Mesenchymal stem cell (in vitro differentiated cells and primary cell): ENCODE measurements at regions not wholly inside any gene's neighbourhood (a gene's known extent, or its start where the extent isn't known, plus 50 kb on each side); places are given as distances from the start of the nearest gene placed in this dataset.

Source experiments
- DNase-seq: peaks from one replicate; pipeline ENCODE4 v3.0.0-alpha.2; 2013
- H2AFZ ChIP-seq: one replicate; pipeline ENCODE4 v1.6.1; 2013; ENCODE audit warnings: low read depth, mild to moderate bottlenecking, control low read depth, inconsistent platforms, low read length, moderate library complexity
- H2AK5ac ChIP-seq: 2 replicates; pipeline ENCODE4 v1.6.1; 2013; ENCODE audit warnings: low read length, moderate library complexity, mild to moderate bottlenecking, inconsistent platforms; ENCODE audit not compliant: severe bottlenecking
- H2BK120ac ChIP-seq: one replicate; pipeline ENCODE4 v1.6.1; 2013; ENCODE audit warnings: low read depth, mild to moderate bottlenecking, inconsistent platforms, low read length, moderate library complexity
- H2BK12ac ChIP-seq, 2 experiments: one replicate each; pipeline ENCODE4 v1.6.1; 2013; ENCODE audit warnings: inconsistent platforms in 2 of 2, low read length in 2 of 2, mild to moderate bottlenecking in 2 of 2, moderate library complexity in 2 of 2, control low read depth in 1 of 2
- H2BK15ac ChIP-seq: one replicate; pipeline ENCODE4 v1.6.1; 2013; ENCODE audit warnings: mild to moderate bottlenecking, low read depth, inconsistent platforms; ENCODE audit not compliant: poor library complexity, severe bottlenecking
- H2BK5ac ChIP-seq: 2 replicates; pipeline ENCODE4 v1.6.1; 2013; ENCODE audit warnings: low read depth, mild to moderate bottlenecking, low read length, control low read depth, inconsistent platforms; ENCODE audit not compliant: poor library complexity, severe bottlenecking
- H3K14ac ChIP-seq, 2 experiments: one replicate each; pipeline ENCODE4 v1.6.1; 2013; ENCODE audit warnings: inconsistent platforms in 2 of 2, low read length in 2 of 2, control low read depth in 1 of 2, mild to moderate bottlenecking in 1 of 2, moderate library complexity in 1 of 2
- H3K18ac ChIP-seq, 2 experiments: one replicate each; pipeline ENCODE4 v1.6.1; 2013; ENCODE audit warnings: inconsistent platforms in 2 of 2, low read length in 2 of 2, control low read depth in 1 of 2, low read depth in 1 of 2, mild to moderate bottlenecking in 1 of 2
- H3K23ac ChIP-seq, 2 experiments: one replicate each; pipeline ENCODE4 v1.6.1; 2013; ENCODE audit warnings: inconsistent platforms in 2 of 2, low read length in 2 of 2, mild to moderate bottlenecking in 2 of 2, moderate library complexity in 2 of 2, control low read depth in 1 of 2
- H3K27ac ChIP-seq: 2 replicates; pipeline ENCODE4 v1.5.1; 2013; ENCODE audit warnings: mild to moderate bottlenecking, moderate library complexity, low read length, control low read depth, inconsistent platforms; ENCODE audit not compliant: poor library complexity, severe bottlenecking
- H3K27me3 ChIP-seq, 2 experiments: 2 replicates each; pipeline versions ENCODE4 v1.6.1 to v1.7.0; 2013; ENCODE audit warnings: low read length in 2 of 2, mild to moderate bottlenecking in 2 of 2, moderate library complexity in 2 of 2, control low read depth in 1 of 2, inconsistent platforms in 1 of 2; ENCODE audit not compliant: control insufficient read depth in 1 of 2, insufficient read depth in 1 of 2
- H3K36me3 ChIP-seq, 2 experiments: 2 replicates each; pipeline versions ENCODE4 v1.6.1 to v1.7.0; 2013; ENCODE audit warnings: low read length in 2 of 2, control low read depth in 1 of 2, inconsistent platforms in 1 of 2, low read depth in 1 of 2, mild to moderate bottlenecking in 1 of 2; ENCODE audit not compliant: insufficient read depth in 2 of 2, control insufficient read depth in 1 of 2
- H3K4ac ChIP-seq, 2 experiments: one replicate each; pipeline ENCODE4 v1.6.1; 2013; ENCODE audit warnings: inconsistent platforms in 2 of 2, low read length in 2 of 2, mild to moderate bottlenecking in 2 of 2, moderate library complexity in 2 of 2, control low read depth in 1 of 2, low read depth in 1 of 2
- H3K4me1 ChIP-seq: 2 replicates; pipeline ENCODE4 v1.6.1; 2013; ENCODE audit warnings: low read depth, low read length, control low read depth; ENCODE audit not compliant: control insufficient read depth, insufficient read depth
- H3K4me2 ChIP-seq: 2 replicates; pipeline ENCODE4 v1.6.1; 2013; ENCODE audit warnings: low read length, mild to moderate bottlenecking, inconsistent platforms; ENCODE audit not compliant: poor library complexity, severe bottlenecking
- H3K4me3 ChIP-seq, 2 experiments: 2 replicates each; pipeline versions ENCODE4 v1.5.1 to v1.7.0; 2013; ENCODE audit warnings: low read length in 2 of 2, mild to moderate bottlenecking in 2 of 2, control low read depth in 1 of 2, low read depth in 1 of 2; ENCODE audit not compliant: insufficient read depth in 1 of 2
- H3K79me1 ChIP-seq: replicated peaks from 2 replicates; pipeline ENCODE4 v1.6.1; 2013; ENCODE audit warnings: mild to moderate bottlenecking, control low read depth, low read length, inconsistent platforms; ENCODE audit not compliant: poor library complexity, severe bottlenecking
- H3K9ac ChIP-seq: 2 replicates; pipeline ENCODE4 v1.7.0; 2013; ENCODE audit warnings: mild to moderate bottlenecking, low read length, moderate library complexity
- H3K9me3 ChIP-seq: 2 replicates; pipeline ENCODE4 v1.7.0; 2013; ENCODE audit warnings: mild to moderate bottlenecking, low read length; ENCODE audit not compliant: control insufficient read depth
- H4K8ac ChIP-seq: one replicate; pipeline ENCODE4 v1.6.1; 2013; ENCODE audit warnings: inconsistent platforms, mild to moderate bottlenecking, low read length, moderate library complexity
- H4K91ac ChIP-seq: one replicate; pipeline ENCODE4 v1.6.1; 2013; ENCODE audit warnings: mild to moderate bottlenecking, low read length, inconsistent platforms
- WGBS: methylation state at CpG from one replicate; pipeline ENCODE4 v1.1.7; 2013; ENCODE audit warnings: mixed read lengths; 5-methylcytosine and 5-hydroxymethylcytosine counted together

DNA sequence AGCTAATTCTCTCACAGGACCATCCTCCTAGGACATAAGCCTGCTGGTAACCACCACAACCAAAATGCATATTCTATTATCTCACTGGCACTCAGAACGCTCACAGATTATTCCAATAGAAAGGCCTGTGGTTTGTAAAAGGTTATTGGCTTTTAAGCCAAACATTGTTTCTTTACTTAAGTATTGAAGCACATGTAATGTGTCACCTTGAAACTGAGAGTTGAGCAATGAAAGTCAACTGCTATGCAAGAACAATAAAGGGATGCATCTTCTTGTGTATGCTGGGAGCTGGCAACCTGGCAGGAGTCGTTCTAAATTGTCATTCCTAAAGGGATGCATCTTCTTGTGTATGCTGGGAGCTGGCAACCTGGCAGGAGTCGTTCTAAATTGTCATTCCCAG is 298.6 kb upstream of the DNAJC19 start:
- H2BK12ac ChIP-seq: no peak overlapping the region
- H3K23ac ChIP-seq: no peak overlapping the region
- H3K79me1 ChIP-seq: no peaks in the 10 kb centered on the region
- H2AK5ac ChIP-seq: no peak overlapping the region
- H3K4me2 ChIP-seq: no peak overlapping the region
- no peak overlapping the region for H3K27ac ChIP-seq
- no peak for DNase-seq
- H4K8ac ChIP-seq: no peak overlapping the region
- H2BK120ac ChIP-seq: no peak overlapping the region
- H2BK5ac ChIP-seq: no peak overlapping the region
- H3K9me3 ChIP-seq: no peaks in the 10 kb centered on the region
- H3K4me3 ChIP-seq: no peak overlapping the region
- no peak overlapping the region for H3K4ac ChIP-seq
- WGBS: no CpG with 5 or more reads among the region's 3 CpGs
- H2BK15ac ChIP-seq: no peak overlapping the region
- H3K27me3 ChIP-seq: no peaks in the 10 kb centered on the region
- no peaks in the 10 kb centered on the region for H3K4me1 ChIP-seq
- no peak overlapping the region for H3K18ac ChIP-seq
- H3K36me3 ChIP-seq: no peaks in the 10 kb centered on the region
- no peak overlapping the region for H3K9ac ChIP-seq
- no peak overlapping the region for H2AFZ ChIP-seq
- H3K14ac ChIP-seq: no peak overlapping the region
- H4K91ac ChIP-seq: no peak overlapping the region

GRCh38 chr3:181279239-181279565 is 289.7 kb upstream of the DNAJC19 start:
- Histone ChIP-seq H3K14ac (no peak overlapping the region), H2BK15ac (no peak overlapping the region), H3K4ac (no peak overlapping the region), H3K79me1 (no peaks in the 10 kb centered on the region), H3K23ac (no peak overlapping the region), H3K36me3 (no peaks in the 10 kb centered on the region), H4K8ac (no peak overlapping the region), H2BK12ac (no peak overlapping the region), H2BK5ac (no peak overlapping the region), H3K4me1 (no peaks in the 10 kb centered on the region), H2BK120ac (no peak overlapping the region), H2AFZ (no peak overlapping the region), H3K27me3 (peaks cover 0 to 4% of the 10 kb centered on the region in 2 experiments), H3K27ac (no peak overlapping the region), H3K9me3 (no peaks in the 10 kb centered on the region), H3K4me3 (no peak overlapping the region), H3K9ac (no peak overlapping the region), H4K91ac (no peak overlapping the region), H2AK5ac (no peak overlapping the region), H3K18ac (no peak overlapping the region), H3K4me2 (no peak overlapping the region)
- WGBS: no CpG with 5 or more reads among the region's 2 CpGs
- no peak for DNase-seq

- H3K18ac ChIP-seq: no peak overlapping the region
- H2BK5ac ChIP-seq: no peak overlapping the region
- no peak overlapping the region for H3K4me2 ChIP-seq
- peaks cover 0 to 4% of the 10 kb centered on the region in 2 experiments for H3K27me3 ChIP-seq
- H3K79me1 ChIP-seq: no peaks in the 10 kb centered on the region
- H4K91ac ChIP-seq: no peak overlapping the region
- H3K36me3 ChIP-seq: no peaks in the 10 kb centered on the region
- H3K14ac ChIP-seq: no peak overlapping the region
- no peak overlapping the region for H2BK120ac ChIP-seq
- H2AFZ ChIP-seq: no peak overlapping the region
- H2BK15ac ChIP-seq: no peak overlapping the region
- H4K8ac ChIP-seq: no peak overlapping the region
- H2AK5ac ChIP-seq: no peak overlapping the region
- no peak overlapping the region for H3K4ac ChIP-seq
- no peak overlapping the region for H3K27ac ChIP-seq
- no peak overlapping the region for H3K9ac ChIP-seq
- no peaks in the 10 kb centered on the region for H3K4me1 ChIP-seq
- H2BK12ac ChIP-seq: no peak overlapping the region
- no peak overlapping the region for H3K23ac ChIP-seq
- no peak overlapping the region for H3K4me3 ChIP-seq
- WGBS: no CpG with 5 or more reads among the region's 5 CpGs
- DNase-seq: no peak
- H3K9me3 ChIP-seq: no peaks in the 10 kb centered on the region
Measured at GRCh38 chr3:181278468-181279238, 289.1 kb upstream of the DNAJC19 start.

DNA sequence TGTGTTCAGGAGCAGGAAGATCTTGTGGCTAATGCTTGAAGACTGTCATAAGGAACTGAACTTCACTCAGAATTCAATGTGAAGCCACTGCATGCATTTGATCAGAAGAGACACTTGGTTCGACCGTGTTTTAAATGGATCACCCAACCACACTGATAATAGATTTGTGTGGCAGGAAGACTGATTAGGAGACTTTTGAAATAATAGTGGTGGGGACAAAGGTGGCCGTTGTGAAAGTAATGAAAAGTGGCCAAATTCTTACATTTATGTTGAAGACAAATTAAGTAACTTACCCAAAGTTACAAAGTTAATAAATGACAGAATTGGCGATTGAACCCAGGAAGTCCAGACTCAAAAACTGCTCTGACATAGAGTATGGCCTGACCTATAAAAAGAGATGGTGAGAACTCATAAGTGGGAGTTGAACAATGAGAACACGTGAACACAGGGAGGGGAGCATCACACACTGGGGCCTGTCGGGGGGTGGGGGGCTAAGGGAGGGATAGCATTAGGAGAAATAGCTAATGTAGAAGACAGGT is 286.9 kb upstream of the DNAJC19 start:
- Histone ChIP-seq H3K14ac (no peak overlapping the region), H2BK12ac (no peak overlapping the region), H2BK15ac (no peak overlapping the region), H2AK5ac (no peak overlapping the region), H3K27me3 (peaks cover 0 to 4% of the 10 kb centered on the region in 2 experiments), H3K79me1 (no peaks in the 10 kb centered on the region), H3K4me1 (no peaks in the 10 kb centered on the region), H4K8ac (no peak overlapping the region), H3K9me3 (no peaks in the 10 kb centered on the region), H3K23ac (no peak overlapping the region), H2AFZ (no peak overlapping the region), H3K4me3 (no peak overlapping the region), H2BK5ac (no peak overlapping the region), H3K27ac (no peak overlapping the region), H3K36me3 (no peaks in the 10 kb centered on the region), H2BK120ac (no peak overlapping the region), H3K18ac (no peak overlapping the region), H4K91ac (no peak overlapping the region), H3K4ac (no peak overlapping the region), H3K9ac (no peak overlapping the region), H3K4me2 (no peak overlapping the region)
- DNase-seq: no peak
- 76% methylated on average over 5 of the region's 6 CpGs for WGBS
